SK-N-MC (cell line): ENCODE measurements at regions not wholly inside any gene's neighbourhood (a gene's known extent, or its start where the extent isn't known, plus 50 kb on each side); places are given as distances from the start of the nearest gene placed in this dataset.

ENCODE experiments used
- EZH2 ChIP-seq: fragments of 200-600 bp; sonication (generic); IDR thresholded peaks from one replicate; pipeline ENCODE4 v1.6.1; 2017; ENCODE audit warnings: antibody characterized with exemption
- FOXP2 ChIP-seq: optimal IDR thresholded peaks from 2 replicates; pipeline ENCODE3; 2011; ENCODE audit warnings: mild to moderate bottlenecking, moderate library complexity; ENCODE audit not compliant: insufficient read depth; ENCODE audit errors: extremely low read length, control extremely low read depth
- POLR2AphosphoS5 ChIP-seq: IDR thresholded peaks from 2 replicates; pipeline ENCODE4 v1.6.1; 2012; ENCODE audit warnings: mild to moderate bottlenecking, low read depth, low read length, borderline replicate concordance

DNA sequence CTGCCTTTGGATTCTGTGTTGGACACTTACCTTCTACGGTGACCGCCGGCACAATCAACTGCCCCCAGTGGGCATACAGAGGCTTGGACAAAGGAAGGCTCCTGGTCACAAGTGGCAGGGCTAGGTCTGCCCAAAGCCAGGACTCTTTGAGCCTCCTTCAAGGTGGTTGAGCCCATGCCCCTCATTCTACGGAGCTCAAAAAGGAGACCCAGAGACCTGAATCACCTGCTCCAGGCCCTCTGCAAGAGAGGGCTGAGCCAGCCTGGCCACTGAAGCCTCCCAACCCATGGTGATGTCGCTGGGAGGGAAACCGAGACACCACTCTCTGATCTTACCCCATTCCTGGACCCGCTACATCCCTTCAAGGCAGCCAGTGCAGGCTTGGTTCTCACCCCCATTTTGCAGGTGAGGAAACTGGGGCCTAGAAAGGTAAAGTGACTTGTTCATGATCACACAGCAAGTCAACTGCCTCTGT, 87.9 kb downstream of the INHBB start:
- no peak for TF ChIP-seq POLR2AphosphoS5
- no peak for TF ChIP-seq EZH2
- no peak for TF ChIP-seq FOXP2
